ENCODE measurements at regions not wholly inside any gene's neighbourhood (a gene's known extent, or its start where the extent isn't known, plus 50 kb on each side); places are given as distances from the start of the nearest gene placed in this dataset.

GRCh38 chr3:8254489-8254888, 247.1 kb upstream of the LMCD1 start:
- no peak for DNase-seq (ENCODE audit: low read depth)

GRCh38 chr3:8255725-8256124, 245.9 kb upstream of the LMCD1 start:
- no peak for DNase-seq (ENCODE audit: low read depth)

DNA sequence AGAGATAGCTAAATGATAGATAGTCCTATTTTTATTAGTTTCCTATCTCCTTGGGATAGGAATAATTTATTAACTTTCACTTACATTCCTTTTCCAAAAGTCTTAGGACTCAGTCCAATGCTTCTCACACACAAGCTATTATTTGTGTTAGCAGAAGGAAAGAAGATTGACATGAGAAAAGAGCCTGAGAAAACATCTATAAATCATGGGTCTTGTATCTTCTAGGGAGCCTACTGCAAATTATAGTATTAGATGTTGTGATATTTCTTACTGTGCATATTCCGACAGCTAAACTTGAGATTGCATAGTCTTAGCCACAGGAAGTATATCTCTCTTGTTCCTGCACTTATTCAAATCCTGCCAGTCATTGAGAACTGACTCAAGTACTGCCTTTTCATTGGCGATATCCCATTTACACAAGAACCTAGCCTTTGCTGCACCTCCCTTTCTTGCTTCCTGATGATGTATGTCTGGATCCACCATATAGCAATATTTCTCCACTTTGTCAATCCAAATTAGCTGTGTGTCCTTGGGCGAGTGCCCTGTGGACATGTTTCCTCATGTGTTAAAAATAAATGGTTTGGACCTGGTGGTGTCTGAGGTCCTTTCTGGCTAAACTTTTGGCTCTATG, 245.1 kb upstream of the LMCD1 start:
- DNase-seq (ENCODE audit: low read depth): no peak

DNA sequence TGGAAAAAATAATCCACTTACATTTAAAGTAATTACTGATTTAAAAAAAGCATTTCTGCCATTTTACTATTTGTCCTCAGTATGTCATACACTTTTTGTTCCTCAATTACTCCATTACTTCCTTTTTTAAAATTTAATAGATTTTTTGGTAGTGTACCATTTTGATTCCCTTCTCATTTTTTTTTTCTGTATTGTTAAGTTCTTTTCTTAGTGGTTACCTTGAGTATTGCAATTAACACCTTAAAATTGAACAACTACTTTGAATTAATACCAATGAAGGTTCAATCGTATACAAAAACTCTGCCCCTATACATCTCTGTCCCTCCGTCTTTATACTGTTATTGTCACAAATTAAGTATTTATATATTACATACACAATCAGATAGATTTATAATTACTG, 240.6 kb upstream of the LMCD1 start:
- no peak for DNase-seq (ENCODE audit: low read depth)

DNA sequence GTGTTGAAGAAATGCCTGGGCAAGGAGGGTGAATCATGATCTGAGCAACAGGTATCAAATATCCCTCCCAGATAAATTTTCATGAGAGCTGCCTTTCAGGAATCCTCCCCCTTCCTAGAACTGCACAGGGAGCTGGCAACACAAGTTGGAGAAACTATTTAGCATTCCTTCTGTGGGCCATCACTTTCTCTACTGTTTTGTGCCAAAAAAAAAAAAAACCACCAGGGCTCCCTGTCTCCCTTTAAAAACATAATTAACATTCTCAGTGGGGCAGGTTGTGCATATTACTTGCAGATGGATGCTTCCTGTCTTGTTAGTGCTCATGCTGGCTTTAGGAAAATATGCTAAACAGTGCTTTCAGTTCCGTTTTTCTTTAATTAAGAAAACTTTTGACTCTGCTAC, 234.9 kb upstream of the LMCD1 start:
- no peak for DNase-seq (ENCODE audit: low read depth)

GRCh38 chr3:8273479-8273878, 228.1 kb upstream of the LMCD1 start:
- no peak for DNase-seq (ENCODE audit: low read depth)

DNA sequence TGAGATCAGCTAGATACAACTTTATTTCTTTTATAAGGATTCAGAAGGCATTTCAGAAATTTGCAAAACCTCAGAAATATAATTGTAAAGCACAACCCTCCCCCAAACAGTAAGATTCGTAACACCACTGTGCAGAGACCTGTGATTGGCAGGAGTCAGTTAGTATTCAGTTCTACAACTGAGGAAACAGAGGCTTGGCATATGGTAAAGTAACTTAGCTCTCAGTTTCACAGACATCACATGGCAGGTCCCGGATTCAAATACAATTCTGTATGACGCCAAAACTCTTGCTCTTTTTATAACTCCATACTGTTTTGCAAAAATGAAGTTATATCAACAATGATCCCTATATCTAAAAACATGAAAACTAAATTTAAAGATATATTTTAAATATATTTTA, 225.6 kb upstream of the LMCD1 start:
- no peak for DNase-seq (ENCODE audit: low read depth)

DNA sequence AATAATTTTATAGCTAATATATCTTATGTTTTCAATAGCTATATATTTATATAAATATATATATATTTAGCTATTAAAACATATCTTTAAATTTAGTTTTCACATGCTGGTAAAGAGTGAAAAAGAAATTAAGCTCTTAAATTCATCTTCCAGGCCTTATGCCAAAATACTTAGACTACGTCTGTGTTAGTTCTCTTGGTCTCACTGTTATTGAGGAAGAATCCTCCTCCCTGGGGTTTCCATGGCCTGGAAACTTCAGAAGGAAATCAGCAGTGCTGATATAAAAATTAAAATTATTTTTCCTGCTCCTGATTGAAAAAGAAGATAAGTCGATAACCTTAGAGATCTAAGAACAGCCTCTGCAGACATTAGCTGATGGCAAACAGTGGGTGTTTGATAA, 225.1 kb upstream of the LMCD1 start:
- no peak for DNase-seq (ENCODE audit: low read depth)

GRCh38 chr3:8278448-8278847, 223.2 kb upstream of the LMCD1 start:
- no peak for DNase-seq (ENCODE audit: low read depth)

DNA sequence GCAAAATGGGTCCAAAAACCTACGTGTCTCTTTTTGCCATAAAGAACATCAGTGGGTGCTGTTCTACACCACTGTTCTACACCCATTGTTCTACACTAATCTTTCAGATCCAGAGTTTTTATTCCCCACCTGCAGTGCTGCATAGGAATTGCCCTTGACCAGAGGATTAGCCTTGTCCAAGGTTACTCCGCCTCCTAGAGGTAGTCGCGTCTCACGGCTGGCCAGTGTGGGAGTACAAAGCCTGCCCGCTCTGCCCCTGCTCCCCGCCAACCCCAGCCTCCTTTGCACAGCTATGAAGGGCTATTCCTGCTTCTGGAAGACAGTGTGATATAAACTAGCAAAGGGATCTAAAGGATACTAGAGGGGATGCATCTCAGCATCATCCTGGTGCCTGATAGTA, 222.1 kb upstream of the LMCD1 start:
- no peak for DNase-seq (ENCODE audit: low read depth)

- no peak for DNase-seq (ENCODE audit: low read depth)
Measured at GRCh38 chr3:8279886-8280550, 221.6 kb upstream of the LMCD1 start.

DNA sequence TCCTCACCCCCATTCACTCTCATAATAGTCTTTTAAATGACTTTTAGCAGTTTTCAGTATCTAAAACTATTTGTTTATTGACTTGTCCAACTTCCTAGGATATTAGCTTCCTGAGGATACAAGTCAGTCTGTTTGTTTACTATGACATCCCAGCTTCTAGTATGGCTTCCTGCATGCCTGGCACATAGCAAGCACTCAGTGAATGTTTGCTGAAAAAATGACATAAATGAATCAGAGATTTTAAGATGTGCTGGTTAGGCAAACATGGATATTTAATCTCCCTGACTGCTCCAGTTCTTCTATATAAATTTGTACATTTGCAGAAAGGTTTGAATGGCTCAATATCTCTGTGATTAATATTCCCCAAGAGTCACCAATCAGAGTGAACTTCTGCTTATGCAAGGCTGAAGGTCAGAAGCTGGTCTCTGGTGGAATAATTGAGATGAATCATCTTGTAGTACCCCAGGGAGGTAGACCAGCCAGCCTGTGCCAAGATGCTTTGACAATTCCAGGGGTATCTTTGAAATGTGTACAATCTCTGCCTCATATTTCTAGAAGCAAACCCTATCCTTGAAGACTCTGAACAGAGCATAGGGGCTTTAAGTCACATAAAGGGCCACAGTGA, 219.0 kb upstream of the LMCD1 start:
- no peak for DNase-seq (ENCODE audit: low read depth)

GRCh38 chr3:8283193-8283592, 218.4 kb upstream of the LMCD1 start:
- DNase-seq (ENCODE audit: low read depth): no peak

DNA sequence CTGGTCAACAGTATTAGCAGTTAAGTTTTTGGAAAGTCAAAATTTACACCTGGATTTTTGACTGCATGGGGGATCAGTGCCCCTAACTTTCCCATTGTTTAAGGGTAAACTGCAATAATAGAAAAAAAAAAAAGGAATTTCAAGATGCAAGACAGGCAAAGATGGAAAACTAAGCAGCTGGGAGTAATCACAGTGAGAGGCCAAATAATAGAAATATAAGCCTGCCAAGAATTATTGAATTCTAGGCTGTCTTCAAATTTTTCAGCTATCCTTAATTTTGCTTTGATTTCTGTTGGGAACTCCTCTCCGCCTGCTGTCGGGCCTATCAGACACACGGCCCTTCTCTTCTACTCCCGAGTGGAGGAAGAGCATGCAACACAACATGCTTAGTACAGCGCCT, 215.5 kb upstream of the LMCD1 start:
- DNase-seq (ENCODE audit: low read depth): no peak

- DNase-seq (ENCODE audit: low read depth): no peak
Measured at GRCh38 chr3:8286749-8287148, 214.9 kb upstream of the LMCD1 start.

DNA sequence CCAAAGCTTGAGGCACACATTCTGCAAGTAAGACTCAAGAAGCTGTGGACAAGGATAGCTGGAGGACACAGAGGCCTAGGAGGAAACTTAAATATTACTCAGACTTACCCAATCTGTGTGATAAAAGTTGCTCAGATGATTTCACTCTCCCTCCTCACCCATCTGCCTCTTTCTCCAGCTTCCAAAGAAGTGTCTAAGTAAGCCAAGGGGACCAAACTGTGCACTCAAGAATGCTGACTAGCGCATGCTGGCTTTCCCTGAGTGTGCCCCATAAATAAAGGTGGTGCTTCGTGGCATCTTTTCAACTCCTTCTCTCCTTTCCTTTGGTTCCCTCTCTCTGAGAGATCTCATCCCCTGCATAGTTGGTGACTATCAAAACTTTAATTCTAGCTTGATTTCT, 211.0 kb upstream of the LMCD1 start:
- no peak for DNase-seq (ENCODE audit: low read depth)

GRCh38 chr3:8296461-8296860, 205.2 kb upstream of the LMCD1 start:
- DNase-seq (ENCODE audit: low read depth): no peak

DNA sequence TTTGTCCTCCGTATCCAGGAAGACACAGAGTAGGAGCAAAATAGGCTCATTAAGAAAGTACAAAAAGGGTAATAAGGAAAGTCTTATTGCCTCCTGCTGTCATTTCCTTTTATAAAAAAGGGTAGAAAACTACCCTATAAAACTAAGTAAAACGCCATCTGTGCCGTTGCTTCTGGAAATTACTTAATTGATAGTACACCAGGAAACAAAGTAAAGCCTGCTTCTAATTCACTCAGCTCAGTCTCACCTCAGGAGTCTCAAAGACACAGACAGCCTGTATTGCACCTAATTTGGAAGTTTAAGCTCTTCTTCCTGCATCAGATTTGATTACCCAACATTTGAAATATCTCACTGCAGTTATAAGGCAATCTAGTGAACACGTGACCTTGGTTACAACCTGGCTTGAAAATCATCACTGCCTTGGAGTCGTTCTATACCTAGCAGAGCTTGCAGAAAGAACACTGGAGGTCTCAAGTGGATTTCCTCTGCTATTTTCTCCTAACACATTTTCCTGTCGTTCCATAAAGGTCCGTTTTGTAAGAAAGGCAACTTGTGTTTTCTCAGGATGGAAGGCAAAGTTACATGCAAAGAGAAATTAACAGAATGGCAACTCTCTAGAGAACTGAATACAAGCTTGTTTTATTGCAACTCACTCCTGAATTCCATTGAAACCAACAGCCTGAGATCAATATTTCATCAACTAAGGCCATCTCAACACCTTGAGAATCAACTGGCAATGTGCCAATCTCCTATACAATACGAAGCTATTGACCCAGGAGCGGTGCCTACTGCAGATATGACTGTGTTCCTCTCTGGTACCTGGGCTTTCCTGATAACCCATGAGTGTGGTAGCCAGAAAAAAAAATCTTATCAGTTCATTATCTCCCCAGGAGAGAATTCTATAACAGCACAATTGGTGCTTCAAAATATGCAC, 203.3 kb upstream of the LMCD1 start:
- no peak for DNase-seq (ENCODE audit: low read depth)

- DNase-seq (ENCODE audit: low read depth): no peak
Measured at GRCh38 chr3:8301977-8302735, 199.5 kb upstream of the LMCD1 start.

DNA sequence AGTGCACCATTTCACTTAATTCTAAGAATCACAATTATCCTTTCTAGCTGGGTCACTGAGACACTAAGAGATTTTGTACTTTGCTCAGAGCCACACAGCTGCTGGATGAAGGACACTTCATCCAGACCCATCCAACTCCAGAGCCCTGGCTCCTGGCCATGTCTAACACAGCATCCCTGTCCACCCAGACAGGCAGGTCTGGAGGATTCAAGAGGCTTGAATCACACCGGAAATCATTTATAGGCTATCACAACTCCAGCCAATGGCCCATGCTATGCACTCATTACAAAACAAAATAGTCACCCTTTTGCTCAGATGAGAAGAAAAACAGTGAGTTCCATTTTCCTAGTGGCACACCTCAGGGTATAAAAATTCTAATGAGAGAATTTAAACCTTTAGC, 198.2 kb upstream of the LMCD1 start:
- no peak for DNase-seq (ENCODE audit: low read depth)

GRCh38 chr3:8305371-8305770, 196.3 kb upstream of the LMCD1 start:
- no peak for DNase-seq (ENCODE audit: low read depth)

- no peak for DNase-seq (ENCODE audit: low read depth)
Measured at GRCh38 chr3:8307545-8308110, 194.0 kb upstream of the LMCD1 start.

All from stimulated activated CD8-positive, alpha-beta memory T cell treated with anti-CD3 and anti-CD28 coated beads, Interleukin-12 subunit alpha, Interleukin-12 subunit beta, amount 100 ng/mL, for 1 hour (primary cell).